Activated B cell treated with CpG ODN at 0.5 μM for 24 hours (primary cell): ENCODE measurements at regions not wholly inside any gene's neighbourhood (a gene's known extent, or its start where the extent isn't known, plus 50 kb on each side); places are given as distances from the start of the nearest gene placed in this dataset.

Experiments
- ATAC-seq: fragments of 200-7000 bp; cut with Tn5 transposase; one replicate; pipeline ENCODE4 v1.10.0; 2021; ENCODE audit warnings: low read depth, mild to moderate bottlenecking, moderate library complexity
- CTCF ChIA-PET: fragments of 350-600 bp; sonication (Branson Sonifier 250); formaldehyde crosslinking; loops from one replicate; lab custom pipeline; 2021; ENCODE audit warnings: antibody characterized with exemption; lab: Charles Lee
- POLR2A ChIA-PET: fragments of 350-600 bp; sonication (Branson Sonifier 250); formaldehyde crosslinking; loops from one replicate; lab custom pipeline; 2021; ENCODE audit warnings: antibody characterized with exemption; lab: Charles Lee
- DNase-seq: peaks from one replicate; pipeline ENCODE4 v3.0.0; 2022
- H3K27ac Mint-ChIP-seq: one replicate; pipeline ENCODE4 v1.8.0; 2020; ENCODE audit warnings: mixed read lengths
- H3K27me3 Mint-ChIP-seq: one replicate; pipeline ENCODE4 v1.8.0; 2021; ENCODE audit warnings: mixed read lengths
- H3K36me3 Mint-ChIP-seq: one replicate; pipeline ENCODE4 v1.8.0; 2021; ENCODE audit warnings: low read depth, mixed read lengths
- H3K4me1 Mint-ChIP-seq: one replicate; pipeline ENCODE4 v1.8.0; 2021; ENCODE audit warnings: mixed read lengths
- H3K4me3 Mint-ChIP-seq: one replicate; pipeline ENCODE4 v1.8.0; 2020; ENCODE audit warnings: mild to moderate bottlenecking, mixed read lengths
- H3K9me3 Mint-ChIP-seq: one replicate; pipeline ENCODE4 v1.8.0; 2020; ENCODE audit warnings: mixed read lengths
- CTCF ChIP-seq: fragments of 200-600 bp; IDR thresholded peaks from one replicate; pipeline ENCODE4 v1.8.0; 2022; ENCODE audit warnings: antibody characterized with exemption, mild to moderate bottlenecking
- intact Hi-C: fragments of 100-400 bp; cut with micrococcal nuclease; formaldehyde crosslinking; loops from one replicate; pipeline ENCODE4 v1.15.1; 2024

GRCh38 chr18:76231402-76231801, 263.6 kb downstream of the ZNF516 start:
- ATAC-seq (no peak), DNase-seq (no peak)
- intact Hi-C loops, result no loop called here
- ChIA-PET POLR2A (no interaction called here), CTCF (no interaction called here)
- H3K4me1 Mint-ChIP-seq, result no peaks in the 10 kb centered on the region
- no peak overlapping the region for H3K4me3 Mint-ChIP-seq
- no peaks in the 10 kb centered on the region for H3K36me3 Mint-ChIP-seq
- H3K9me3 Mint-ChIP-seq, result no peaks in the 10 kb centered on the region
- no peak overlapping the region for H3K27ac Mint-ChIP-seq
- no peaks in the 10 kb centered on the region for H3K27me3 Mint-ChIP-seq
- TF ChIP-seq CTCF, result no peak

- DNase-seq, result no peak
- no peaks in the 10 kb centered on the region for H3K36me3 Mint-ChIP-seq
- H3K4me3 Mint-ChIP-seq, result no peak overlapping the region
- H3K4me1 Mint-ChIP-seq, result no peaks in the 10 kb centered on the region
- no peaks in the 10 kb centered on the region for H3K9me3 Mint-ChIP-seq
- CTCF ChIA-PET, result no interaction called here
- TF ChIP-seq CTCF, result no peak
- H3K27me3 Mint-ChIP-seq, result no peaks in the 10 kb centered on the region
- no peak for ATAC-seq
- no peak overlapping the region for H3K27ac Mint-ChIP-seq
- POLR2A ChIA-PET, result no interaction called here
- intact Hi-C loops, result no loop called here
Observed at GRCh38 chr18:76230791-76231190, 264.3 kb downstream of the ZNF516 start.

GRCh38 chr18:76228716-76229115, 266.3 kb downstream of the ZNF516 start:
- H3K27ac Mint-ChIP-seq, result no peak overlapping the region
- intact Hi-C loops, result no loop called here
- H3K27me3 Mint-ChIP-seq, result no peaks in the 10 kb centered on the region
- no peak for DNase-seq
- TF ChIP-seq CTCF, result no peak
- ChIA-PET POLR2A (no interaction called here), CTCF (no interaction called here)
- H3K4me3 Mint-ChIP-seq, result no peak overlapping the region
- no peak for ATAC-seq
- H3K4me1 Mint-ChIP-seq, result no peaks in the 10 kb centered on the region
- H3K36me3 Mint-ChIP-seq, result no peaks in the 10 kb centered on the region
- H3K9me3 Mint-ChIP-seq, result no peaks in the 10 kb centered on the region

GRCh38 chr18:76227759-76228158, 267.3 kb downstream of the ZNF516 start:
- TF ChIP-seq CTCF, result no peak
- ATAC-seq, result no peak

GRCh38 chr18:76223403-76223802, 271.6 kb downstream of the ZNF516 start:
- Mint-ChIP-seq H3K4me1 (no peaks in the 10 kb centered on the region), H3K9me3 (no peaks in the 10 kb centered on the region), H3K27me3 (no peaks in the 10 kb centered on the region), H3K27ac (no peak overlapping the region), H3K4me3 (no peak overlapping the region), H3K36me3 (no peaks in the 10 kb centered on the region)
- POLR2A ChIA-PET, result no interaction called here
- TF ChIP-seq CTCF, result no peak
- CTCF ChIA-PET, result no interaction called here
- intact Hi-C loops, result no loop called here
- ATAC-seq, result no peak
- DNase-seq, result no peak

More at GRCh38 chr18:76227759-76228158, 267.3 kb downstream of the ZNF516 start:
- intact Hi-C loops, result no loop called here
- POLR2A ChIA-PET, result no interaction called here
- no peak overlapping the region for H3K4me3 Mint-ChIP-seq
- H3K4me1 Mint-ChIP-seq, result no peaks in the 10 kb centered on the region
- no peaks in the 10 kb centered on the region for H3K9me3 Mint-ChIP-seq
- no peak overlapping the region for H3K27ac Mint-ChIP-seq
- H3K36me3 Mint-ChIP-seq, result no peaks in the 10 kb centered on the region
- CTCF ChIA-PET, result no interaction called here
- no peaks in the 10 kb centered on the region for H3K27me3 Mint-ChIP-seq
- no peak for DNase-seq
